NCI-H1048 (cell line): ENCODE measurements at regions not wholly inside any gene's neighbourhood (a gene's known extent, or its start where the extent isn't known, plus 50 kb on each side); places are given as distances from the start of the nearest gene placed in this dataset.

ENCODE experiments used
- DNase-seq: peaks from one replicate; lab custom pipeline; 2025; lab: John Stamatoyannopoulos, UW

DNA sequence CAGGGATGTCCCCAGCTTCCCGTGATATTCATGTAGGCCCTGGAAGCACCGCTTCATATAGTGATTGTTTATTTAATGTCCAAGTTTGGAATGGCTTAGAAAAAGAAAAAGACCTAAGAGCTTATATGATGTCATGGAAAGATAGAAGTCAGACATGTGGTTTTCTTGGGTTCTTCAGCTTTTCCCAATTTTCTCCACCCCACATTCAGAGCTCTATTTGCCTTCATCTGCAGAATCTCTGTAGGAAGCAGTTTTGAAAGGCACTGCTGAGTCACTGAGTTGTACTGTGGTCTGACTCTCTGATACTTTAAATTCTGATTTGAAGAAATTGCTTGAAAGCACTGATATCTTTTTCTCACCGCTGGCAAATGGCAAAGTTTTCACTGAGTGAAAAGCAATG, 120.6 kb upstream of the EDNRA start:
- DNase-seq, result no peak

DNA sequence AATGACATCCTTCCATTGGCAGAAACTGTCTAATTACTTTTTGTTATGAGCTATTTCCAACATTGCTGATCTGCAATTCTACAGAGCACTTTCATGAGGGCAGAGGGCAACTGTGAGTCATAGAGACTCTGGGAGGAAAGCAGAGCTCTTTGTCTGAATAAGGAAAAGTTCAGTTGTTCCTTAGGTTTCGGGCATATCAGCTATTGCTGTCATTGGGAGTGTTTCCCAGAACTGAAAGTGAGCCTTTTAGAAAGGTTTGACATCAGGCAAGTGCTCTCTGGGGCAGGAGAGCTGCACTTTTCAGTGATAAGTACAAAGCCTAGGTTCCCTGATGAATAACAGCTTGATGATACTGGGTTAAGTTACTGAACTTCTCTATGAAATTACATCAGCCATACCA, 119.2 kb upstream of the EDNRA start:
- DNase-seq, result no peak

DNA sequence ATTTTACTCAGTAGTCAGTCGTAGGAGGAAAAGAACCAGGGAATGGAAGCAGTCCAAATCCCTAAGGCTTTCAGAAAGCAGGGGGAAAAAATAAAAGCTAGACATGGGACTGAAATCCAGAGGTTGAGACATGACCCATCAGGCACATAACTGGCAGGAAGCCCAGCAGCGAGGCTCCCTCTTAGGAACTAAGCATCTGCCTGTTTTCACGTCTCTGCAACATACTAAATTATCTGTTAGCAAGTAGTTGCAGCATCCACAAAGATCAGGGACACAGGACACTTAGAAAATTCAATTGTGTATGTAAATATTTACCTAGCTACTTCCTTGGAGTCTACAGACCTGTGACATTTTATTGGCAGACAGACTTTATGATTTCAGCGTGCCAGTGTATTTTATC, 118.0 kb upstream of the EDNRA start:
- DNase-seq, result no peak

DNA sequence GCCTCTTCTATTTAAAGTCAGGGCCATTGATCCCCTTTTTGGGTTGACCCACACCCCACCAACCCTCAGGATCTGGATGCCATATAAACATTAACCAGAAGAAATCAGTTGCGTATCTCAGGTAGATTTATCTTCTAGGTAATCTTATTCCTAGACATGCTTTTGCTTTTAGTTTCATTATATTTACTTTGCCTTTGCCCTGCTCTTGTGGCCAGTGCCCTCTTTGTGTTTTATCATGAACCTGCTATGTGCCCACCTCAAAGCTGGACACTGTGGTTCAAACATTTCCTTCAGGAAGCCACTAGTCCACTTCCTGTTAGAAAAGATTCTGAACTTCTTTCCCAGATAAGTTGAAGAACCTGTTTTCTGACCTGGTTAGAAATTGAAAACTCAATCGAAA, 117.4 kb upstream of the EDNRA start:
- DNase-seq, result no peak

DNA sequence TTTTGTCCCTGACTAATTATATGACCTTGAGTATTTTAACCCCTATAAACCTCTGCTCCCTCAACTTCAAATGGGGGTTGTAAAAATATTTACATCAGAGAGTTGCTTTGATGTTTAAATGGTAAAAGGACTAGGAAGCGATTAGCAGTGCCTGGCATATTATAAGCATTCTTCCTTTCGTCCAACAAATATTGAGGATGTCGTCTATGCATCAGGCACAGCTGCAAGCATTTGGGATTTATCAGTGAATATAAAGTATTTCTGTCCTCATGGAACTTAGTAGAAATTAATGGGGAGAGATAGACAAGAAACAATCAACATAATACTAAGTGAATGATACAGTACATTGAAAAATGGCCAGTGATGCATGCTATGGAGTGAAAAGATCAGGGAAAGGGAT, 115.5 kb upstream of the EDNRA start:
- no peak for DNase-seq

DNA sequence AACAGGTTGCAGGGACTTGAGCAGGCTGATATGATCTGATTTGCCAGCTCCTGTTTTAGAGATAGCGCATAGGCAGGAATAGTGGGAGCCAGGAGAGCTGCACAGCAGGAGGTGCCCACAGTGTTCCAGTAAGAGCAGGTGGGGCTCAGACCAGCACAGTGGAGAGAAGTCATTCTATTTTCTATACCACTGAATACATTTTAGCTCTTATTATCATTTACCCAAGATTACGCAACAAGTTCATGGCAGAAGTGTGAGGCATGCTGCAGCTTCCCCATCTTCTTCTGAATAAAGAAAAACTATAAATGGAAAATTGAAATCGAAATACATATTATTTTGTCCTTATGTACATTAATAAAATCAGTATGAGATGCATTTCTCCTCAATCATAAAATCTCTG, 114.7 kb upstream of the EDNRA start:
- DNase-seq, result no peak

DNA sequence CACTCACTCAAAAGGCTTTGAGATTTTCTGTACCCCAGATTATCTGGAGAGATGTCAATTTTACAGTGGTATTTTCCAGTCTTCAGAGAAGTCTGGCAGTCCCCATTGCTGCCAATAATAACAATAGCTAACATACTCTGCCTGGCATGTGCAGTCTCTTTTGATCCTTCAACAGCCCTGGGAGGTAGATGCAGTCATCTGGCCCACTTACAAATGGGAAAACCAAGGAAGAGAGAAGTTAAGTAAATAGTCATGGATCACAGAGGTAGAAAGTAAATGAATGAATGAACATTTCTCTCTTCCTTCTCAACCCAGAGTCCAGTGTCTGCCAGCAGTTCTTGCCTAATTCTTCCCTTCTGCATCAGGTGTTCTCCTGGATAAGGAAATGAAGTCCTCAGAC, 113.0 kb upstream of the EDNRA start:
- DNase-seq, result no peak

DNA sequence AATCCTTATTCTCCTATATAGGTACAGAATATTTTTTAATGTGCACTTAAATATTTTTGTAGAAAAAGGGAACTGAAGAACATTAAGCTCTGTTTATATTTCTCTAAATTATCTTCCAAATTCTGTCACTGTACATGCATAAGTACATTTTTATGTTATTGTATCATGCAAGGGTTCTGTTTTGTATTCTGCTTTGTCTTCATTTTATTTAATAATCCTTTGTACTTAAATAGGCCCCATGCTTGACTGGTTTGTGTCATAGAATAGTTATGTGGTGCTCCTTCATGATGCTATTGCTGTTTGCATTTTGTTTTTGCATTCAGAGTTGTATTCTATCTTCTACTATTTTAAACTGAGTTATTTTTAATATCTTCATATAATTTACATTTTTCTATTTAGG, 111.9 kb upstream of the EDNRA start:
- DNase-seq, result no peak

DNA sequence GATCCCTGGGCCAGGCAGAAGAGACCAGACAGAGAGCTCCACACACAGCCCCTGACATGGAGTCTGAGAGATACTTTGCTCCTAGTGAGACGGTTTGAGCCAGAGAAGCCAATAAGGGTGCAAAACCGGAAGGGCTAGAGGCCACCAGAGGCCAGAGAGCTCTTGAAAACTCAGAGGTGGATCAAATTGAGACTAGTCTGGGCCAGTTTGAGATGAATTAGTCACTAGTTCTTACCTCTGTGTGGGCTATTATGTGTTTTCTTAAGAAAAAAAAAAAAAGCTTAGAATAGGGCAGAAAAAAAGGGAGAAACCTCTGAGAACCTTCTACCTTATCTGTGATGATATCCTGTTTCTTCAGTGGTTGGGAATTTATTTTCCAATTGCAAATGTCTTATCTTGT, 110.4 kb upstream of the EDNRA start:
- no peak for DNase-seq

DNA sequence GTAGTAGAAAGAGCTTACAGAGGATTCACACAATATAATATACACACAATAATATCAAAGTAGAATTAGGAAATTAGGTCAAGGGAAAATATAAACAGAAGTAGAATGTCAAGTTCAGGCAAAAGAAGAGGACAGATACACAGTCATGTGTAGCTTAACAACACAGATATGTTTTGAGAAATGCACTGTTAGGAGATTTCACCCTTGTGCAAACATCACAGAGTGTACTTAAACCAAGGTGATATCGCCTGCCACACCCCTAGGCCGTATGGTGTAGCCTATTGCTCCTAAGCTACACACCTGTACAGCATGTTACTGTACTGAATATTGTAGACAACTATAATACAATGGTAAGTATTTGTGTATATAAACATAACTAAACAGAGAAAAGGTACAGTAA, 110.0 kb upstream of the EDNRA start:
- no peak for DNase-seq

DNA sequence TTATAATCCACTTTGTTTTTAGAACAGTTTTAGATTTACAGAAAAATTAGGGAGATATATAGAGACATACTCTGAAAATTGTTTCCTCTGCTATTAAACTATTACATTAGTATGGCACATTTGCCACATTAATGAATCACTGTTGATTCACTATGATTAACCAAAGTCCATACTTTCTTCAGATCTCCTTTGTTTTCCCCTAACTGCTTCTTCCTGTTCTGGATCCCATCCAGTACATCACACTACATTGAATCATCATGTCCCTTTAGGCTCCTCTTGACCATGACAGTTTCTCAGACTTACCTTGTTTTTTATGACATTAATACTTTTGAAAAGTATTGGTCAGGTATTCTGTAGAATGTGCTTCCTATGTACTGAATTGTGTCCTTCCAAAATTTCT, 109.2 kb upstream of the EDNRA start:
- no peak for DNase-seq

DNA sequence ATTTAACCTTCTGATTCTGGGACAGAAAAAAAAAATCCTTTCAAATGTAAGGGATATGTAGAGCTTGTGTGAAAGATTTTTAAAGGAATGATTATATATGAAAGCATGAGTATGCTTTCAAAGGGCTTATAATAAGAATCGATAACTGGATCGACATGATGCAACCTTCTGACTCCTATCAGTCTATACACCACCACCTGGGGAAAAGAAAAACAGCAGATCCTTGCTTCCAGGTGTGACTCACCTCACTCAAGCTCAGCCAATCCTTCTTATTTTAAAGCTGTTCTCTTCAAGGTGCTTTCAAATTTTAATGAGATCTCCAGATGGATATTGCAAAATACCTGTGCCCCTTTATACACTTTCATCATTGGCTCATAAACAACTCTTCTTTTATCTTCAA, 102.1 kb upstream of the EDNRA start:
- DNase-seq, result no peak

DNA sequence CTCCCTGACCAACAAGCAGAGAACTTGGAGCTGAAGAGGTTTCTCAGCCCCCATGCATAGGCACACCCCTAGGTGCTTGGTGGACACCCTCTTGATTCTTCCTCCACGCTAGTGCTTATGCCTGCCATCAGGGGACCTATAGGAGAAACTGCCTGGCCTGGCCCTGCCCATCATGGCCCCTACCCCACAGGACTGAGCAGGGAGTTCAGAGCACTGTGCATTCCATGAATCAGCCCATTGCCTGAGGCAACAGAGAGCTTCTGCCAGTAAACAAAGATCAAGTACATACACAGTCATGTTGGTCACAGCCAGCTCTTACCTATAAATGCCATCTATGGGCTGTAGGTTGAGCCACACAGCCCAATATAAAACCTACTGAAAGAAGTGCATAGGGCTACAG, 99.1 kb upstream of the EDNRA start:
- no peak for DNase-seq

DNA sequence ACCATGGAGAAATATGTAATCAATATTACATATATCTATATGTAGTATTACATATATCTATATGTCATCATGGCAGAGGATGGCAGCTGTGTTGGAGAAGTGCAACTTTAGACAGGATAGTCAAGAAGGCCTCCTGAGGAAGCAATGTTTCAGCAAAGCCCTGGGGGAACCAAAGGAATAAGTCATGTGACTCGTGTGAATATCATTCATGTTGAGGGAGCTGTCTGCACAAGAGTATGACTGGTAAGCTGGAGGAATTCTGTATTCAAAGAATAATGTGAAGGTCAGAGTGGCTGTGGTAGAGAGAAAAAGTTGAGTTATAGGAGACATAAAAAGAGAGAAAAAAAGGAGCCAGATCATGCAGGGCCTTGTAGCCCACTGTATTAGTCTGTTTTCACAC, 92.9 kb upstream of the EDNRA start:
- DNase-seq, result no peak

DNA sequence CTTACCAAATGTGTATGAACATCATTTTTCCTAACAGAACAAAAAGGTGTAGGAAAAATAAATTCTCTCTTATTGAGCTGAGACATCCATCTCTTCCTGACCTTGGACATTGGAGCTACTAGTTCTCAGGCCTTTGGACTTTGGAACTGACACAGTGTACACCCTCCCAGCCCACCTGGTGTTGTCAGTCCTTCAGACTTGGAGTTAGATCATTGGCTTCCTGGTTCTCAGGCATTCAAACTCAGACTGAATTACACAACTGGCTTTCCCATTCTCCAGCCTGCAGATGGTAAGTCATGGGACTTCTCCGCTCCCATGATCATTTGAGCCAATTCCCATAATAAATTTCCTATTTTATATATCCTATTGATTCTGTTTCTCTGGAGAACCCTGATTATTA, 84.8 kb upstream of the EDNRA start:
- DNase-seq, result no peak

DNA sequence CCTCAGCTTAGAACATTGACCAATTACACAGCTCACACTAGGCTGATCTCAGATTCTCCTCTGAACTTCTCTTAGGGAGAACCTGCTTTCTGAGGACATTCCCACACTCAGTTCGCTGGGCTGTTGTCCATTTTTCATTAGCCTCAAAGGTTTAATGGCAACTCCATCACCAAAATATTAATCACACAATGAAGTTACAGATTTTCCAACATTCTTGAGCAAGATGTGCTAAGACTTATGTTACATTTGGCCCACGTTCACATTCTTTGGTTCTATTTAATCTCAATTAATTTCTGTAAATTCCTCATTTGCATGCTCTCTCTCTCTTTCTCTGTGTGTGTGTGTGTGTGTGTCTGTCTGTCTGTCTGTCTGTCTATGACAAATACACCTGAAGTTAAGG, 82.3 kb upstream of the EDNRA start:
- no peak for DNase-seq

DNA sequence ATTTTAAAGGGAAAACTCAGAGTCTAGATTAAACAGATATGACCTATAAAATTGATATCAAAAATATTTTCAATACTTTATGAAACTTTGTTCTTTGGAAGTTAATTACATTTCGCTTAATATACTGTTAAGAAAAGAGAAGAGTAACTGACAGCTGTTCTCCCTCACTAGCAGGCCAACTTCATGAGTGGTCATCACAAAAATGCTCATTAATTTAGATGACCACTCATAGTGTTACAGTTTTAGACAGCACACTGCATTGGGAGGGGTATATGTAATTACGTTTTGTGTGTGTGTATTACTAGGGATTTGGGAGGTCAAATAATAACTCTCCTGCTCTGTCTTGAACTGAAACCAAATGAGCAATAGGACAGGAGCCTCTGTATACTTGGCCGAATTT, 80.2 kb upstream of the EDNRA start:
- no peak for DNase-seq

DNA sequence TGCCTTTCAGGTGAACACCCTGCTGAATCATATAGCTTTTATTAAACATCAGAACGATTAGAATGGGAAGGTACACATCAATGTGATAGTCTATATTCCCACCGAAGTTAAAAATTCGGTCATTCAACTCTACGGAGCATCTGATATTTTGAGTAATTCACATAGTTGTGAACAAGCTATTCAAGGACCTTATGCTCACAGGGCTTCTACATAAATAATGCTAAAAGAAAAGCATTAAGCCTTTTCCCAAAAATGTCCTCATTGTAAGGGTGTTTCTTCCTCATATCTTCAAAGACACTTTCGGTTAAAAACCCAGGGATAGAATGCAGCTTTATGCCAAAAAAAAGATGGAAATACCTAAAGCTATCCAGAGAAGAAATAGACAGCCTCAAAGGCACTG, 79.7 kb upstream of the EDNRA start:
- no peak for DNase-seq

DNA sequence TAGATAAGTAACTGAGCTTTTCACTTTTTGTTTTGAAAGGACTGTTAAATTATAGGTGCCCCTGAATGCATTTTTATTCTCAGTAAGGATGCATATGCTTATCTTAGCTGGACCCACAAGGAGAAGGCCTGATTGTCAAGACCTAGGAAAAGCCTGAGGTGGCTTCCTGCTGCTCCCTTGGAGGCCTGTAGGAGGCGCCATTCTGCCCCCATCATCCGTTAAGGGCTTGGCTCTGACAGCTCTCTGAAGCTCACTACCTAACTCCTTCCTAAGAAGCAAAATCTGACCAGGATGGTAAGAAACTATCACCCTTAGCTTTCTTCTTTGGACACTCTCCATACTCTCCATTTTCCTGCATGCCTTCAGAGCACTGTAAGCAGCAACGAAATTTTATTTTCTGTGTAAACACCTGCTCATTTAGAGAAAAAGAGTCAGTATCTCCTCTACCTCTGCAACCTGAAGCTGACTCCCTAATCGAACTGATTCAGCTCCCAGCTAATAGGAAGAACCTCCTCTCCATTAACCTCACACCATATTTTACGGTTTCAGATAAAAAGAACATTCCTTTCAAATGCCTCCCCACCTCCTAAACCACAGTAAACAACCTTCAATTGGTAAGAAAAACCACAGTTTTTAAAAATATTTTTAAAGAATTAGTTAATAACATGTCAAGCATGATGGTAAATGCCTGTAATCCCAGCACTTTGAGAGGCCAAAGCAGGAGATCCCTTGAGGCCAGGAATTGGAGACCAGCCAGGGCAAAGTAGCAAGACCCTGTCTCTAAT, 73.4 kb upstream of the EDNRA start:
- DNase-seq, result no peak

DNA sequence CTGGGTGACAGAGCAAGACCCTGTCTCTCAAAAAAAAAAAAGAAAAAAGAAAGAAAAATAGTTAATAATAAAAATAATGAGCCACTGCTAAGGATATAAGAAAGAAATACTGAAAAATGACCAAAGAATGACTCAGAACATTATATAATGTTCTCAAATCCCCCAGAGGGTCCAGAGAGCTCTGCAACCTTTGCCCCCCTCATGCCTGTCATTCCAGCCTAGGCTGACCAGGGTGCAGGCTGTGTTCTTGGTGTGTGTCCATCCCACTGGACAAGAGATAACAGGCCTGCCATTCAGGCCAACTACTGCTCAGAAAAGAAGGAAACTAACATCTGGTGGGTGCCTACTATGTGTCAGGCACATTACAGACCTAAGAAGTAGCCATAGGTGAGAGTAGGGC, 72.7 kb upstream of the EDNRA start:
- no peak for DNase-seq

DNA sequence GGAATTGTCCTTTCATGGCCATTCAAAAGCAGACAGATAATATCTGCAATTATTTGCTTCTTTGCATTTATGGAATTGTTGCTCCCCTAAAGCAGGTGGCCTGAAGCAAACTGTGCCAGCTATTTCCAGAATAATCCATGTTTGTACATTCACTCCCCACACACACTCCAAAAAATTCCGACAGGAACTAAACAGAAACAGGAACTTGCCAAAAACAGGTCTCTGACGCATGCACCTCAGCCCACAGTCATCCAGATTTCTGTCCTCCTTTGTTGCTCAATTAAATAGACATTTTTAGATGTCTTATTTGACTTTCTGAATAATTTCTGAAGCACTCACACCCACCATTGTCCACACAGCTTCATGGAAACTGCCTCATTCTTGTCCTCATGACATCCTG, 71.5 kb upstream of the EDNRA start:
- no peak for DNase-seq

DNA sequence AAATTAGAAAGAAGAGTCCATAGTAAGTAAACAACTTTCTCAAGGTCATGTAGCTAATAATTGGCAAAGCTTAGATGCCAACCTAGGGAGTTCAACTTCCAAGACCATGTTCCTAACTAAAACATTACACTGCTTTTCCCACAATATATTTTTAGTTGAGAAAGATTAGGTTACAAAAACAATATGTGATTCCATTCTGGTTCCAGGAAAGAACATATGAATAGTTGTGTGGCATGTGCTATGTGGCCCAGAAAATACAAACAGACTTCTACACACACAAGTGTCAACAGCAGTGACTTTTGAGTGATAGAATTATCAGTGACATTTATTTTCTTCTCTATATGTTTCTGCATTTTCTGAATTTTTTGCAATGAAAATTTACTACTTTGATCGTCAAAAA, 62.7 kb upstream of the EDNRA start:
- DNase-seq, result no peak

DNA sequence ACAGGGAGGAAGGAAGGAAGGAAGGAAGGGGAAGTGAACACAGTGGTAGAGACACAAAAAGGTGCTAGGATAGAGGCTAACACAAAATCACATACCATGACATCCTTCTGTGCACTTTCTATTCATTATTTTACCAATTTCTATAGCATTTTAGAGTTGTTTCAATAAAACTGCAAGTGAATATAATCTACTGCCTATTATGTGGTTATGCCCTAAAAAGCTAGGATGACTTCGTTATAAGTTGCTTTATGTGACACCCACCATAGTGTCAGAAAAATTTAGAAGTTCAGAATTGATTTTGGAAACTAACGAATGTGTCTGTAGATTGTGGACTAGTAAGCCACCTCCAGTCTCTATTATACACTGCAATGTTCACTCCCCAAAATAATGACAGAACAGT, 59.4 kb upstream of the EDNRA start:
- no peak for DNase-seq

DNA sequence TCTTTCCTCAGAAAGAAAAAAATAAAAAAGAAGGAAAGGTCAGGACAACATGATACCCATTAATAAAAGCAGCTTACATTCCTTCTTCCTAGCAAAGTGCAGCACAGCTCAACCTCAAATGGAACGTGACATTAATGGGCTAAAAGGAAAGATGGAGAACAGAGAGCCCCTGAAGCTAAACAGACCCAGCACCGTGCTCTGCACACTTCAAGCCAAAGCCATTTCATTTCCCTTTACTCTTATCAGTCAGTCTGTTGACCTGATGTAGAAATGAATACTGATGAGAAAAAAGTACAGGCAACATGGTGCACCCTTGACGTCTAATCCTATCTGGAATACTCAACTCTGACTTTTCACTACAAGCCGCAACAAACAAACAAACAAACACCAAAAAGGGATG, 57.7 kb upstream of the EDNRA start:
- no peak for DNase-seq

DNA sequence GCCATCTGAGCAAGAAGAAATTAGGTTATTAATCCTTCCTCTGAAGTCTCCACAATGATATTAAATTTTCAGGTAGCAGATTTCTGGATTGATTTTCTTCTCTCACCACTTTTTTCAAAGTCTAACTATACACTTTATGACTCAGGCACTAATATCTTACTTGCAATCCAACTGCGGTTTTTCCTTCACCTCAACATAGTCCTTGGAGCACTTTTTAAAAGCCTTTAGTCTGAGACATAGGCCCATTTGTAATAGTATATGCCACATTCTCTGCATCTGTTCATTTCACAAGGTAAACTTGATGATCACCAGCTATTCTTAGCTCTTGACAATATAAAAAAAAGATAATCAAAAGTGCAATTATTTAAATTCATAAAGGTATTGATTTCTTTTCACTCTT, 55.9 kb upstream of the EDNRA start:
- no peak for DNase-seq
